NB4 (cell line): ENCODE measurements at regions not wholly inside any gene's neighbourhood (a gene's known extent, or its start where the extent isn't known, plus 50 kb on each side); places are given as distances from the start of the nearest gene placed in this dataset.
A peak's percentile ranks its signal among the peaks of the same experiment; 100 is the strongest.

ENCODE experiments used
- DNase-seq: peaks from one replicate; pipeline ENCODE4 v3.0.0; 2010; ENCODE audit warnings: low read depth
- H3K4me3 ChIP-seq: one replicate; pipeline ENCODE4 v1.5.1; 2011; ENCODE audit warnings: mild to moderate bottlenecking, low read depth, low read length, moderate library complexity
- MYC ChIP-seq: IDR thresholded peaks from 2 replicates; pipeline ENCODE4 v1.6.1; 2011; ENCODE audit warnings: low read depth, low read length
- POLR2A ChIP-seq: IDR thresholded peaks from 2 replicates; pipeline ENCODE4 v1.6.1; 2011; ENCODE audit warnings: mild to moderate bottlenecking; ENCODE audit not compliant: insufficient read length; ENCODE audit errors: extremely low read depth
- TF ChIP-seq, protein P1 (sequence below): IDR thresholded peaks from one replicate; pipeline ENCODE4 v1.5.1; 2012; ENCODE audit warnings: low read depth, low read length
- TF ChIP-seq, protein P2 (sequence below): IDR thresholded peaks from 2 replicates; pipeline ENCODE4 v1.6.1; 2011; ENCODE audit warnings: low read depth, low read length

DNA sequence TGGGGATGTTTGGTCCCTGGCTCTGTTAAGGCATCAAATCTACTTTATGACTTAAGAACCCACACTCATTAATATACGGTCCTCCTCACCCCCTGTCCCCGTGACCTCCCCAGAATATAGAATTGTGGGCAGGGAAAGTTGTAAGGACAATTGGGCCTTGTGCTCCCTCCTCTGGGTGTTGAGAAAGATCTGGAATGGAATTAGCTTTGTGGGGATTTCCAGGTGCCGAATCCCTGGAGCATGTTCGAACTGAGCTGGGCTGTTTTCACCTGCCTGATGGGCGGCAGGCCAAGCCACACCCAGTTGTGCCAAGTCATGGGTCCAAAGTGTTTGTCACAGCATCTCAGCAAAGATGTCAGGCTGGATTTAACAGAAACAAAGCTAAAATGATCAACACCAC, 349.3 kb upstream of the KLF3 start:
- H3K4me3 ChIP-seq = no peak overlapping the region
- TF ChIP-seq, protein P1, sequence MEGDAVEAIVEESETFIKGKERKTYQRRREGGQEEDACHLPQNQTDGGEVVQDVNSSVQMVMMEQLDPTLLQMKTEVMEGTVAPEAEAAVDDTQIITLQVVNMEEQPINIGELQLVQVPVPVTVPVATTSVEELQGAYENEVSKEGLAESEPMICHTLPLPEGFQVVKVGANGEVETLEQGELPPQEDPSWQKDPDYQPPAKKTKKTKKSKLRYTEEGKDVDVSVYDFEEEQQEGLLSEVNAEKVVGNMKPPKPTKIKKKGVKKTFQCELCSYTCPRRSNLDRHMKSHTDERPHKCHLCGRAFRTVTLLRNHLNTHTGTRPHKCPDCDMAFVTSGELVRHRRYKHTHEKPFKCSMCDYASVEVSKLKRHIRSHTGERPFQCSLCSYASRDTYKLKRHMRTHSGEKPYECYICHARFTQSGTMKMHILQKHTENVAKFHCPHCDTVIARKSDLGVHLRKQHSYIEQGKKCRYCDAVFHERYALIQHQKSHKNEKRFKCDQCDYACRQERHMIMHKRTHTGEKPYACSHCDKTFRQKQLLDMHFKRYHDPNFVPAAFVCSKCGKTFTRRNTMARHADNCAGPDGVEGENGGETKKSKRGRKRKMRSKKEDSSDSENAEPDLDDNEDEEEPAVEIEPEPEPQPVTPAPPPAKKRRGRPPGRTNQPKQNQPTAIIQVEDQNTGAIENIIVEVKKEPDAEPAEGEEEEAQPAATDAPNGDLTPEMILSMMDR = no peak
- TF ChIP-seq, protein P2, sequence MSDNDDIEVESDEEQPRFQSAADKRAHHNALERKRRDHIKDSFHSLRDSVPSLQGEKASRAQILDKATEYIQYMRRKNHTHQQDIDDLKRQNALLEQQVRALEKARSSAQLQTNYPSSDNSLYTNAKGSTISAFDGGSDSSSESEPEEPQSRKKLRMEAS = no peak
- TF ChIP-seq MYC = no peak
- TF ChIP-seq POLR2A = no peak
- DNase-seq = no peak

DNA sequence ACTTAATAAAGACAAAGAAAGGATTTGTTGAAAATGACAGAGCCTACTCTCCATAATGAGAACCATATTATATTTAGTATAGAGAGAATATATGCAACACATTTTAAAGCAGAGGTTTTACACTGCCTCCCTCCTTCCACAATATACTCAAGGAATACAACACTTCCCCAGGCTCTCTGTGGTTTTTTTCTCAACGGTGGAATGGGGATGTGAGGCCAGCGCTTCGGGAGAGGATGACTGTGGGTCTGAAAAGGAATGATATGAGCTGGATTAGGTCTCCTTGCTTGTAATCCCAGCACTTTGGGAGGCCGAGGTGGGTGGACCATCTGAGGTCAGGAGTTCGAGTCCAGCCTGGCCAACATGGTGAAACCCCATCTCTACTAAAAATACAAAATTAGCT, 348.7 kb upstream of the KLF3 start:
- TF ChIP-seq POLR2A = no peak
- no peak for TF ChIP-seq MYC
- TF ChIP-seq, protein P2 = no peak
- TF ChIP-seq, protein P1 = no peak
- no peak for DNase-seq
- no peak overlapping the region for H3K4me3 ChIP-seq

DNA sequence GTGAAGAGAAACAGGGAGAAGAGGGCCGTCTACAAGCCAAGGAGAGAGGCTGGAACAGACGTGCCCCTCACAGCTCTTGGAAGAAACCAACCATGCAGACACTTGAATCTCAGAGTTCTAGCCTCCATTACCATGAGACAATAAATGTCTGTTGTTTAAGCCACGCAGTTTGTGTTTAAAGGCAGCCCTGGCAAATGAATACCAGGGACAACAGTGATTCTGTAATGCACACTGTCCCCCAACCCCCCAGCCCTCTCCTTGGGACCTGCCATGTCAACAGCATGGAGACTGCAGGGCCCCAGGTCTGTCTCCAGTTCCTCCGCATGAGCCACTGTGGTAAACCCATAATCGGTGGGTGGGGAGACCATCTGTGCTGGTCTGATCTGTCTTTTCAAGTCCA, 348.0 kb upstream of the KLF3 start:
- TF ChIP-seq, protein P1 = no peak
- TF ChIP-seq POLR2A (no peak), MYC (no peak)
- no peak overlapping the region for H3K4me3 ChIP-seq
- DNase-seq = no peak

GRCh38 chr4:38317041-38317674, 346.8 kb upstream of the KLF3 start:
- no peak overlapping the region for H3K4me3 ChIP-seq
- TF ChIP-seq, protein P2 = no peak
- TF ChIP-seq POLR2A = no peak
- TF ChIP-seq MYC = no peak
- TF ChIP-seq, protein P1 = no peak
- no peak for DNase-seq

DNA sequence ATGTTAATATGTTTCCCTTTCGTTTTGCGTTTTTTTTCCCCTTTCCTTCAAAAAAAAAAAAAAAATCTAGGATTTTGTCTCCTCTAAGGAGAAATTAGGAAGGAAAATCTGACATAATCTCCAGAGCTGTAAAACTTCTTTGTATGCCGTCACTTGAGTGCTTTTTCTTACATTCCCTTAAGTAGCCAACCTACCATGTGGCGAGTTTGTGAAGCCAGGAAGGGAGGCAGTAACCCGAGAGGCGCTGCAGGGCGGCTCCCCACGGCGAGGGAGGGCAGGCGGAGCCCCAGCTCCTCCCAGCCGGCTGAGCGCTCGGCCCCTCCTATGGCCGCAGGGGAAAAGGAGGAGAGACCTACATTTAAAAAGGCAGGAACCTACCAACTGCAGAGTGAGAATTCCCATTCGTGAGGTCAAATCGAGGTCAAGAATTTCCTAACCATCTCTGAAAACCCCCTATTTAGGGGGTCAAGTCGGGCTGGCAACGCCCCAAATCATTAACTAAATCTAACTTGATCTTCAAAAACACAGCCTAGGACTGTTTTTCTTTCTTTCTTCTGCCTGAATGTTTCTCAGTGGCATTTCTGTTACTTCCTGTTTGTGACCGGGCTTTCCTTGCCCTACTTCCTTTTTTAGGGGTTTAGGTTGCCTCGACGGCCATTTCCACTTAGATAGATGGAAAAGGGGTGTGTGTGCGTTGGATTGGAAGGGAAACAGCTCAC, 345.1 kb upstream of the KLF3 start:
- peak; percentile 98 for DNase-seq
- H3K4me3 ChIP-seq = peak overlapping the region; percentile 57
- TF ChIP-seq POLR2A (peak; percentile 72), MYC (peak; percentile 97)
- TF ChIP-seq, protein P1 = no peak
- TF ChIP-seq, protein P2 = peak; percentile 93
